ENCODE measurements at regions not wholly inside any gene's neighbourhood (a gene's known extent, or its start where the extent isn't known, plus 50 kb on each side); places are given as distances from the start of the nearest gene placed in this dataset.

DNA sequence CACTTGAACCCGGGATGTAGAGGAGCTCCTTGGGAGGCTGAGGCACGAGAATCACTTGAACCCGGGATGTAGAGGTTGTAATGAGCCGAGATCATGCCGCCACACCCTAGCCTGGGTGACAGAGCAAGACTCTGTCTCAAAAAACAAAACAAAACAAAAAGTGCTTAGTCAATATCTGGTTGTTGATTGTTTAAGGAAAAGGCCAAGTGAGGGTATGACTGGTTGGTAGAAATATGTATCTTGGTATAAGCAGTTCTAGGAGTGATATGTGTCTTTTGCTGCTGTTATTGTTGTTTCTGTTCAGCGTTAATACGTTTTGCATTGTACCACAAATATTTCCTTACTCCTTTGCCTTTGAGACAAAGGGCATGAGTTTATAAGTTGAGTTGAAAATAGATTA is 210.7 kb upstream of the DMRT1 start:
- Histone ChIP-seq H3K9ac (ENCODE audit: low read depth in 1 of 2, low read length in 2 of 2) (no peak overlapping the region), H3K27me3 (ENCODE audit: control insufficient read depth in 4 of 4, insufficient read depth in 4 of 4, low read length in 3 of 4) (no peaks in the 10 kb centered on the region), H3K9me3 (ENCODE audit: control insufficient read depth in 4 of 4, low read length in 3 of 4) (no peaks in the 10 kb centered on the region), H3K4me1 (ENCODE audit: control insufficient read depth in 4 of 4, insufficient read depth in 4 of 4, low read length in 3 of 4) (no peaks in the 10 kb centered on the region), H3K4me3 (ENCODE audit: low read depth in 1 of 3, low read length in 3 of 3) (no peak overlapping the region), H3K27ac (ENCODE audit: low read depth in 1 of 2, low read length in 2 of 2) (no peak overlapping the region), H3K36me3 (ENCODE audit: control insufficient read depth in 4 of 4, insufficient read depth in 3 of 4, low read depth in 1 of 4, low read length in 3 of 4) (no peaks in the 10 kb centered on the region)
- DNase-seq (ENCODE audit: low spot score): no peak
- WGBS: 93% methylated on average over 7 of the region's 7 CpGs
- TF ChIP-seq RXRA (IDR thresholded peaks at IDR 0.05): no peak
- no peak for TF ChIP-seq FOXA1 (IDR thresholded peaks at IDR 0.05)
- TF ChIP-seq RAD21 (IDR thresholded peaks at IDR 0.05): no peak
- TF ChIP-seq YY1 (IDR thresholded peaks at IDR 0.05): no peak
- TF ChIP-seq, protein P1, sequence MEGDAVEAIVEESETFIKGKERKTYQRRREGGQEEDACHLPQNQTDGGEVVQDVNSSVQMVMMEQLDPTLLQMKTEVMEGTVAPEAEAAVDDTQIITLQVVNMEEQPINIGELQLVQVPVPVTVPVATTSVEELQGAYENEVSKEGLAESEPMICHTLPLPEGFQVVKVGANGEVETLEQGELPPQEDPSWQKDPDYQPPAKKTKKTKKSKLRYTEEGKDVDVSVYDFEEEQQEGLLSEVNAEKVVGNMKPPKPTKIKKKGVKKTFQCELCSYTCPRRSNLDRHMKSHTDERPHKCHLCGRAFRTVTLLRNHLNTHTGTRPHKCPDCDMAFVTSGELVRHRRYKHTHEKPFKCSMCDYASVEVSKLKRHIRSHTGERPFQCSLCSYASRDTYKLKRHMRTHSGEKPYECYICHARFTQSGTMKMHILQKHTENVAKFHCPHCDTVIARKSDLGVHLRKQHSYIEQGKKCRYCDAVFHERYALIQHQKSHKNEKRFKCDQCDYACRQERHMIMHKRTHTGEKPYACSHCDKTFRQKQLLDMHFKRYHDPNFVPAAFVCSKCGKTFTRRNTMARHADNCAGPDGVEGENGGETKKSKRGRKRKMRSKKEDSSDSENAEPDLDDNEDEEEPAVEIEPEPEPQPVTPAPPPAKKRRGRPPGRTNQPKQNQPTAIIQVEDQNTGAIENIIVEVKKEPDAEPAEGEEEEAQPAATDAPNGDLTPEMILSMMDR (IDR thresholded peaks at IDR 0.05; ENCODE audit: low read depth, low read length, missing input control): no peak
- TF ChIP-seq GABPA (IDR thresholded peaks at IDR 0.05 in 1 of 2, conservative IDR thresholded peaks at IDR 0.05 in 1 of 2): no peak
- no peak for TF ChIP-seq HNF4G (IDR thresholded peaks at IDR 0.05)
- TF ChIP-seq, protein P2, sequence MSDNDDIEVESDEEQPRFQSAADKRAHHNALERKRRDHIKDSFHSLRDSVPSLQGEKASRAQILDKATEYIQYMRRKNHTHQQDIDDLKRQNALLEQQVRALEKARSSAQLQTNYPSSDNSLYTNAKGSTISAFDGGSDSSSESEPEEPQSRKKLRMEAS (IDR thresholded peaks at IDR 0.05): no peak
- no peak for TF ChIP-seq SP1 (IDR thresholded peaks at IDR 0.05)
- TF ChIP-seq JUND (IDR thresholded peaks at IDR 0.05): no peak
- TF ChIP-seq, protein P3, sequence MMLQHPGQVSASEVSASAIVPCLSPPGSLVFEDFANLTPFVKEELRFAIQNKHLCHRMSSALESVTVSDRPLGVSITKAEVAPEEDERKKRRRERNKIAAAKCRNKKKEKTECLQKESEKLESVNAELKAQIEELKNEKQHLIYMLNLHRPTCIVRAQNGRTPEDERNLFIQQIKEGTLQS (IDR thresholded peaks at IDR 0.05): no peak
- TF ChIP-seq EGR1 (IDR thresholded peaks at IDR 0.05; ENCODE audit: low read depth in 2 of 2): no peak
- TF ChIP-seq, protein P4, sequence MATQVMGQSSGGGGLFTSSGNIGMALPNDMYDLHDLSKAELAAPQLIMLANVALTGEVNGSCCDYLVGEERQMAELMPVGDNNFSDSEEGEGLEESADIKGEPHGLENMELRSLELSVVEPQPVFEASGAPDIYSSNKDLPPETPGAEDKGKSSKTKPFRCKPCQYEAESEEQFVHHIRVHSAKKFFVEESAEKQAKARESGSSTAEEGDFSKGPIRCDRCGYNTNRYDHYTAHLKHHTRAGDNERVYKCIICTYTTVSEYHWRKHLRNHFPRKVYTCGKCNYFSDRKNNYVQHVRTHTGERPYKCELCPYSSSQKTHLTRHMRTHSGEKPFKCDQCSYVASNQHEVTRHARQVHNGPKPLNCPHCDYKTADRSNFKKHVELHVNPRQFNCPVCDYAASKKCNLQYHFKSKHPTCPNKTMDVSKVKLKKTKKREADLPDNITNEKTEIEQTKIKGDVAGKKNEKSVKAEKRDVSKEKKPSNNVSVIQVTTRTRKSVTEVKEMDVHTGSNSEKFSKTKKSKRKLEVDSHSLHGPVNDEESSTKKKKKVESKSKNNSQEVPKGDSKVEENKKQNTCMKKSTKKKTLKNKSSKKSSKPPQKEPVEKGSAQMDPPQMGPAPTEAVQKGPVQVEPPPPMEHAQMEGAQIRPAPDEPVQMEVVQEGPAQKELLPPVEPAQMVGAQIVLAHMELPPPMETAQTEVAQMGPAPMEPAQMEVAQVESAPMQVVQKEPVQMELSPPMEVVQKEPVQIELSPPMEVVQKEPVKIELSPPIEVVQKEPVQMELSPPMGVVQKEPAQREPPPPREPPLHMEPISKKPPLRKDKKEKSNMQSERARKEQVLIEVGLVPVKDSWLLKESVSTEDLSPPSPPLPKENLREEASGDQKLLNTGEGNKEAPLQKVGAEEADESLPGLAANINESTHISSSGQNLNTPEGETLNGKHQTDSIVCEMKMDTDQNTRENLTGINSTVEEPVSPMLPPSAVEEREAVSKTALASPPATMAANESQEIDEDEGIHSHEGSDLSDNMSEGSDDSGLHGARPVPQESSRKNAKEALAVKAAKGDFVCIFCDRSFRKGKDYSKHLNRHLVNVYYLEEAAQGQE (IDR thresholded peaks at IDR 0.05): no peak

DNA sequence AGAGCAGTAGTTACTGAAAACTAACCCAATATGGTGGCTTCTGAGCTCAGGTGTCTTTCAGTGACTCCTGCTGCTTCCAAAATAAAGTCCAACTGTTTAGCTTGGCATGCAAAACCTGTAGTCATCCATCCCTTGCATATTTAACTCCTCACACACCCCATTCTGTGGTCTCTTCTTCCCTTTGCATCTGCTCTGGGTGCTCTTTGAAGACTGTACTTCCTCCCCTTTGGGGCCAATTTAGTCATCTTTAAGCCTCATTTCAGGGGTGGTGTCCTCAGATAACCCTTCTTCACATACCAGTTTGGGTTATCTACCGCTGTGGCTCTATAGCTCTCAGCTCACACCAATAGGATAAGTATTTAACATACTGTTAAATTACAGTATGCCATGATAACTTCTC is 209.9 kb upstream of the DMRT1 start:
- H3K9me3 ChIP-seq (ENCODE audit: control insufficient read depth in 4 of 4, low read length in 3 of 4): no peaks in the 10 kb centered on the region
- 78% methylated on average over 1 of the region's 1 CpG for WGBS
- H3K4me3 ChIP-seq (ENCODE audit: low read depth in 1 of 3, low read length in 3 of 3): no peak overlapping the region
- DNase-seq (ENCODE audit: low spot score): no peak
- no peak overlapping the region for H3K27ac ChIP-seq (ENCODE audit: low read depth in 1 of 2, low read length in 2 of 2)
- no peak overlapping the region for H3K9ac ChIP-seq (ENCODE audit: low read depth in 1 of 2, low read length in 2 of 2)
- H3K27me3 ChIP-seq (ENCODE audit: control insufficient read depth in 4 of 4, insufficient read depth in 4 of 4, low read length in 3 of 4): no peaks in the 10 kb centered on the region
- TF ChIP-seq YY1 (IDR thresholded peaks at IDR 0.05) (no peak), NR2F2 (IDR thresholded peaks at IDR 0.05) (no peak), FOXA2 (IDR thresholded peaks at IDR 0.05) (no peak), SP1 (IDR thresholded peaks at IDR 0.05) (no peak), RXRA (IDR thresholded peaks at IDR 0.05) (no peak)
- TF ChIP-seq, protein P3 (IDR thresholded peaks at IDR 0.05): no peak
- TF ChIP-seq, protein P4 (IDR thresholded peaks at IDR 0.05): no peak
- no peaks in the 10 kb centered on the region for H3K4me1 ChIP-seq (ENCODE audit: control insufficient read depth in 4 of 4, insufficient read depth in 4 of 4, low read length in 3 of 4)
- no peaks in the 10 kb centered on the region for H3K36me3 ChIP-seq (ENCODE audit: control insufficient read depth in 4 of 4, insufficient read depth in 3 of 4, low read depth in 1 of 4, low read length in 3 of 4)
